ENCODE measurements at regions not wholly inside any gene's neighbourhood (a gene's known extent, or its start where the extent isn't known, plus 50 kb on each side); places are given as distances from the start of the nearest gene placed in this dataset.
"Not testable (repeated sequence)": the region's sequence is repeated elsewhere in the genome, so short reads cannot be mapped to it uniquely, and the experiment has no call there.

GRCh38 chr4:27123123-27123768, 262.6 kb downstream of the STIM2 start:
- no peak for DNase-seq

- DNase-seq = no peak
These were observed 263.1 kb downstream of the STIM2 start for GRCh38 chr4:27123769-27124124.

GRCh38 chr4:27126895-27127294, 266.3 kb downstream of the STIM2 start:
- not testable (repeated sequence) for DNase-seq

- no peak for DNase-seq
These were observed 267.8 kb downstream of the STIM2 start for GRCh38 chr4:27128443-27128842.

- DNase-seq = no peak
These were observed 269.3 kb downstream of the STIM2 start for GRCh38 chr4:27129871-27130366.

- DNase-seq = no peak
These were observed 271.9 kb downstream of the STIM2 start for GRCh38 chr4:27132497-27132896.

GRCh38 chr4:27140486-27140885, 279.8 kb downstream of the STIM2 start:
- DNase-seq = no peak

- no peak for DNase-seq
These were observed 280.9 kb downstream of the STIM2 start for GRCh38 chr4:27141530-27141929.

DNA sequence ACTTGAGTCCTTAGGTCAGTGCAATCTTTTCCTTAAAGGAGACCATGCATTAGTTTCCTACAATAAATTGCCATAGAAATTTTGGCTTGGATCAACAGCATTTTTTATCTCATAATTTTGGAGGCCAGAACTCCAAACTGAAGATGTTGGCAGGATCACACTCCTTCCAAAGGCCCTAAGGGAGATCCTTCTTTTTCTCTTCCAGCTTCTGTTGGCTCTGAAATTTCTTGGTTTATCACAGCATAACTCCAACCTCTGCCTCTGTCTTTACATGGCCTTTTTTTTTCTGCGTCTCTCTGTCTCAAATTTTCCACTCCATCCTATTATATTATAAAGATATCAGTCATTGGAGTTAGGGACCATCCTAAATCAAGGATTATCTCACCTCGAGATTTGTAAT, 282.2 kb downstream of the STIM2 start:
- no peak for DNase-seq

- no peak for DNase-seq
These were observed 285.0 kb downstream of the STIM2 start for GRCh38 chr4:27145597-27145996.

GRCh38 chr4:27148211-27148895, 287.7 kb downstream of the STIM2 start:
- DNase-seq = no peak

DNA sequence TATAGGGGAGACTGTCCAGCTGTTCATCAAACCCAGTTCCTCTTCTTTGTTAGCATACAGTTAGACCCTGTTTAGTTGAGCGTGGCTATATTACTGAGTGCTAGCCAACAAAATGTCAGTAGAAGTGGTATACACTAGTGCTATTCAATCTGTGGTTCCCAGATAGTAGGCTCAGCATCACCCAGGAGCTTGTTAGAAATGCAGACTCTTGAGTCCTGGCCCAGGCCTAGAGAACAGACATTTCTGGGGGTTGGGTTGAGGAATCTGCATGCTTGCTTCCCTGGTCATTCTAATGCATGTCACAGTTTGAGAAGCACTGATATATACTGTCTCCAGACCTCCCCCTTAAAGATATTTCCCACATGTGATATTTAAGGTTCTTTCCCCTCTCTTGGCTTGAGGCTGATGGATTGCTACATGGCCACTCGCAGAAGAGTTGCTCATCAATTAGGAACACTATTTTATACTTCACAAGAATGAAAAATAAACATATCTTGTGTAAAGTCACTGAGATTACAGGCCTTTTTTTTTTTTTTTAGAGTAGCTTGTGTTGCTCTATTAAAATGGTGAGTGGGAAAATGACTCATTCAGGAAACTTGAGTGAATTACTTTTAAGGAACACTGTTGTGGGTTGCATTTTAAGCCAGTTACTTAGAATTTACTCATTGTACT, 289.0 kb downstream of the STIM2 start:
- DNase-seq = no peak

DNA sequence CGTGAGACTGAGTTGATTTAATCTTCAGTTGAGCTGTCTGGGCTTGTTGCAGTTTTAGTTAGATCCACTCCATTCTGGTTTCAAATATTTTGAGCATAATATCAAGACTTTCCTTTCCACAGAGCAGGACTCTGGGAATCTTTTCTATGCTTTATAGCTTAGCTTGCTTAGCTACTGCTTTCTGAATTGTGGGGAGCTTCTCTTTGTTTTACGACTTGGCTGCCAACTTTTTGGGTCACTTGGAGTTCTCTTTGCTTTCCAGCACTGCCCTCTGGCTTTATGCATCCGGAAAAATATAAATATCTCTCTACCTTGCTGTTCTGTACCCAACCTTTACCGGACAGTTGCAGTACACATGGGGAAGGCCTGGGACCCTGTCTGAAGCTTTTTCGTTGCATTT, 292.1 kb downstream of the STIM2 start:
- DNase-seq = no peak

DNA sequence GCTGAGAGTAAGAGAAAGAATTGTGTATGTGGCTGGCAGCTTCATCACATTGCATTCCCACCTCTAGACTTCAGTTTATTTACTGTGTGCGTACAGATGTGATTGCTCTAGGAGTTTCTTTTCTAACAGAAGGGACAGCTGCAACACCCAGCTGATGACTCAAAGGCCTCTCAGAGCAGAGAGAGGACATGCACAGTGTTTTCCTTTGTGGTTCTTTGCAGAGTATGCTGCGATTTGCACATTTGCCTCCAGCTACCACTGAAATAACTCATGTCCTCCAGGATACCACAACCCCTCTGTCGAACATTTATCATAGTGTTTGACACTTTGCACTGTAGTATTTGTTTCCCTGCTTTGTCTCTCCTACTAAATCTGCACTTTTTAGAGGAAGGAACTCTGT, 294.1 kb downstream of the STIM2 start:
- DNase-seq = no peak

DNA sequence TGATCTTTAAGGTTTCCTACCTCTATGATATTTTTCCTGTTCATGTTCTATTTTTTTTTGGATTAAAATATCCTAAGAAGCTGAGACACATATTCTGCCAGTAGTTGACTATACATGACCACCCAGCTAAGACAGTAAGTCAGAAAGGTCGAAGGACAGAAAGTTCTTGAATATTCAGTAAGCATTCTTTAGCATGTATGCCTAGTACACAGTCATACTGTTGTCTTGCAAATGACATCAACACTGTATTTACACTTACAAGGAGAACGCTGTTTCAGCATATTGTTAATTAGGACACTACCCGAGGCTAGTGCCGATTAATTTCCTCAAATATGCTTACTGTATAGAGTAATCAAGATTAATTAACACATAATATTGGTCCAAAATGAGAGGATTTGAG, 300.6 kb downstream of the STIM2 start:
- DNase-seq = no peak

DNA sequence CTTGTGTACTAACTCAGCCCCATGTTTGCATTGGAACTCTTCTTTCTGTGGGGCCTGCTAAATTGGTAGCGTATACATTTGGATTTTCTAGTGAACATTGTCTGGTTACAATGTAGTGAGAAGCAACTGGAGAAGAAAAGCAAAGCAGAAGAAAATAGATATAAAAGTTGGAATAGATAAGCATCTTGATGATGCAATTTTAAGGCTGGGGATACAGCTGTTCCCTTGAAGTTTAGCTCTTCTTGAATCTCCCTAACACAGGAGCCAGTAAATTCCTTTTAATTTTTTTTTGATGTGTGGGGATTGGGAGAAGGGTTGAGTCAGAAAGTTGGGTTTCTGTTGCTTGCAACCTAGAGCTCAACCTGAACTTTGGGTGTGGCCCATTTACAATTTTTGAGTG, 308.1 kb downstream of the STIM2 start:
- DNase-seq = no peak

- DNase-seq = no peak
These were observed 312.6 kb downstream of the STIM2 start for GRCh38 chr4:27173280-27173679.

- DNase-seq = peak; percentile 27
These were observed 315.8 kb downstream of the STIM2 start for GRCh38 chr4:27176400-27176799.

DNA sequence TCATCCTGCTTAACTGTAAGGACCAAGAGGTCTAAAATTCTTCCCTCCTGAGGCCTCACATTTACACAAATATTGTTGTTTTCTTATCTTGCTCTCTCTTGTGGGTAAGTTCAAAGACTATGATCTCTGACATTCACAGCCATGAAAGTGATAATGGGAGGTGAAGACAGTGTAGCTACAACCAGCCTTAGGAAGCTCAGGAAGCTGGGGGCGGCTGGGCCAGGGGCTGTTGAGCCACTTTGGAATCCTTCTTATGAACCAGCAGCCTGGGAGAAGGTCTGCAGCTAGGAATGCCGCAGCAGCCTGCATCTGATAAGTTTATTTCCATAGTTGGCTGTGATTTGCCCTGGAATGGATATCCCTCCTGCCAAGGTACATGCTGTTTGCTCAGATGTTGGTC, 316.2 kb downstream of the STIM2 start:
- DNase-seq = no peak

DNA sequence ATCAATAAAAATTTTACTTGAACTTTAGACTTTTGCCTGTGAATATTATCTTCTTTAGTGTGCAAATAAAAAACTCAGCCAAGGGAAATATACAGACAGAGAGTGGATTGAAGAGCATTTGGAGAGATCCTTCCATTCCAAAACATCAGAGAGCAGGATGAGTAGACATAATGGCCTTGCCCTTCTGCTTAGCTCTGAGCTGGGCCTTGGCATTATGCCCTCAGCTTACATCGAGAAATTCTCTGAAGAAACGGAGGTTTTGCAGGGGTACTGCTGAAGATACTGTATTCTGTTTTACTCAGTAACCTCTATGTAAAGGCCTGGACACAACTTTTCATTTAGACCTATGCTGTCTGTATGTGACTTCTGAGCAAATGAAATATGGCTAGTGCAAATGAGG, 317.4 kb downstream of the STIM2 start:
- DNase-seq = no peak

DNA sequence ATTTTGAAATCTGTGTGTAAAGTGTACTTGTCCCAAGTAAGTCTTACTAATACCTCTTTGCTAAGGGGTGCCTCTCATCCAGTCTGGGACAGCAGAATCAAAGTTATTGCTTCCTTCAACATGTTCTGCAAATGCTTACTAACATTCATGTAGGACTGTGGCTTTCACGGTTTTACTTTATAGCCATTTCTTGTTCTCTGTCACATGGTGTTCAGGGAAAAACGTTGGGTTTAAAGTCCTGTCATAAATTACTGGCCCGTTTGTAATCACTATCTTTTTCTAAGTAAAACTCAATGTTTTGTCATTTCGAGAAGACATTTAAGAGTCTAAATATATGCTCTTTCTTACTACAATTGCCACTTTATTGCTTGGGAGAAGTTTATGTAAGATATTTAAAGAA, 321.1 kb downstream of the STIM2 start:
- no peak for DNase-seq

DNA sequence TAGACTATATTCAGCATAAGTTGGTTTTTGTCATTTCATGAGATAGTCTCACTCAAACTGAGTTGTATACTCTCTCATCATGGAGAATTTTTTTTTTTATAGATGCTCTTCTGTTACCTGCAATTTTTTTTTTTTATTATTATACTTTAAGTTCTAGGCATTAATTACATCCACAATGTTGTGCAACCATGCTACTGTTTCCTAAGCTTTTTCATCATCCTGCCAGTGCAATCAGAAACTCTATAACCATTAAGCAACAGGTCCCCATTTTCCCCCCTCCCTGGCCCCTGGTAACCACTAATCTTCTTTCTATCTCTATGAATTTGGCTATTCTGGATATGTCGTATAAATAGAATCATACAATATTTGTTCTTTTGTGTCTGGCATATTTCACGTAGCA, 321.6 kb downstream of the STIM2 start:
- no peak for DNase-seq

DNA sequence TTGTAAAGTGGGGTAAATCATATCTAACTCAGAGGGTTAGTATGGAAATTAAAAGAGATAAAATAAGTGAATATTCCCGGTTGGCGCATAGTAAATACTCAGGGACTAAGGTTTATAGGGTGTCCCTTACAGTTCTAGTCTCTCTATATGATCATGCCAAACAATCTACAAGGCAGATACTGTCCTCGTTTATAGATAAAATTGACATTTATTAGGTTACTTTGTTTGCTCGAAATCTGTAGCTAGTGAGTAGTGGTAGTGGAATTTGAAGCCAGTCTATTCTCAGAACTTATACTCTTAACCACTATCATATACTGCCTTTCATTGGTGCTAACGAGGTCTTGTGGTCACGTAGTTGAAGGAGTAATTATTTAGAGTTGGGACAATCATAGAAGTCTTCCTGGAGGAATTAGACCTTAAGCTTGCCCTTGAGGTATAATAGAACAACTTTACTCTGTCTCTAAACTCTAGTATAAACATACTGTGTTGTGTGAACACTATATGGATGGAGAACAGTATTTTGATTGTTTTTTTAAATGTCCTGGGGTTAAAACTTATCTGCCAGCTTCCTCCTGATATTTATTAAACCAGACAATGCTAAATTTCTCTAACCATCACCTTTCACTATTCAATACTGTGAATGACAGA, 324.0 kb downstream of the STIM2 start:
- no peak for DNase-seq

GRCh38 chr4:27186710-27187109, 326.1 kb downstream of the STIM2 start:
- DNase-seq = no peak
